GM12873 (cell line): ENCODE measurements at regions not wholly inside any gene's neighbourhood (a gene's known extent, or its start where the extent isn't known, plus 50 kb on each side); places are given as distances from the start of the nearest gene placed in this dataset.

Experiments used
- TF ChIP-seq, protein P1 (sequence below): IDR thresholded peaks from 2 replicates; pipeline ENCODE4 v1.5.1; 2012; ENCODE audit warnings: low read depth, mild to moderate bottlenecking, moderate library complexity, low read length, control low read depth; ENCODE audit not compliant: insufficient read depth; ENCODE audit errors: missing control alignments

DNA sequence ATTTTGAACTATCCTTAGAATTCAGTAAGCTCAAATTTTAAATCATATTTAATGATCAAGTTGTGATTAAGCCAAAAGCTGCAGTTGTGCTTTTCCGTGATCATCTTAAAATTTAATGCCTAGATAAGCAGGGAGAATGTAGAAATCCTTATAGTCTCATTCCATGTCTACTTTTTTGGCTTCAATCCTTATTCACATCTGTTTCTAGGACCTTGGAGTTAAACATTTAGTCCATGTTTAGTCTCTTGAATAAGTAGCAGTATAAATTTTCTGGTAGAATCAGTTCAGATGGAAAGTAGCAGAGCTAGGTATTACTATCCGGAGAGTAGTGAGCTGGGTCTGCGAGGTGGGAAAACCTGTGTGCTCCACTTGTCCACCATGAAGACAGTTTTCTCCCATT is 59.3 kb upstream of the RIOK2 start:
- TF ChIP-seq, protein P1, sequence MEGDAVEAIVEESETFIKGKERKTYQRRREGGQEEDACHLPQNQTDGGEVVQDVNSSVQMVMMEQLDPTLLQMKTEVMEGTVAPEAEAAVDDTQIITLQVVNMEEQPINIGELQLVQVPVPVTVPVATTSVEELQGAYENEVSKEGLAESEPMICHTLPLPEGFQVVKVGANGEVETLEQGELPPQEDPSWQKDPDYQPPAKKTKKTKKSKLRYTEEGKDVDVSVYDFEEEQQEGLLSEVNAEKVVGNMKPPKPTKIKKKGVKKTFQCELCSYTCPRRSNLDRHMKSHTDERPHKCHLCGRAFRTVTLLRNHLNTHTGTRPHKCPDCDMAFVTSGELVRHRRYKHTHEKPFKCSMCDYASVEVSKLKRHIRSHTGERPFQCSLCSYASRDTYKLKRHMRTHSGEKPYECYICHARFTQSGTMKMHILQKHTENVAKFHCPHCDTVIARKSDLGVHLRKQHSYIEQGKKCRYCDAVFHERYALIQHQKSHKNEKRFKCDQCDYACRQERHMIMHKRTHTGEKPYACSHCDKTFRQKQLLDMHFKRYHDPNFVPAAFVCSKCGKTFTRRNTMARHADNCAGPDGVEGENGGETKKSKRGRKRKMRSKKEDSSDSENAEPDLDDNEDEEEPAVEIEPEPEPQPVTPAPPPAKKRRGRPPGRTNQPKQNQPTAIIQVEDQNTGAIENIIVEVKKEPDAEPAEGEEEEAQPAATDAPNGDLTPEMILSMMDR: no peak

DNA sequence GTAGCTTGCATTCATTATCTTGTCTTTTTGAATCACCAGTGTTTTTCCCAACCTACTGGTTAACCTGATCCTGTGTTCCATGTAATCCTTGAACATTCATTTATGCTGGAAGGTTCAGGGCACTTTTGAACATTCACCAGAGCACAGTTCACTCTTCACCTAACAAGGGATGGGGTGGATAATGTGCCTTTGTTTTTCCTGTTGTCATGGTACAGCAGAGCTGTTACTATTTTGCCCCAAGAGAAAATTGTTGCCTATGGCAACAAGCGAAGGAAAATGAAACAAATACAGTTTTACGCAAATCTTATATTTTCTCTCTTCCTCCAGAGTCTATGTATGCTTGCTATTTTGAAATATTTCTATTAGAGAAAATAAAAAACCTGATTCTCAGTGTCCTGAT is 60.3 kb upstream of the RIOK2 start:
- TF ChIP-seq, protein P1: no peak

DNA sequence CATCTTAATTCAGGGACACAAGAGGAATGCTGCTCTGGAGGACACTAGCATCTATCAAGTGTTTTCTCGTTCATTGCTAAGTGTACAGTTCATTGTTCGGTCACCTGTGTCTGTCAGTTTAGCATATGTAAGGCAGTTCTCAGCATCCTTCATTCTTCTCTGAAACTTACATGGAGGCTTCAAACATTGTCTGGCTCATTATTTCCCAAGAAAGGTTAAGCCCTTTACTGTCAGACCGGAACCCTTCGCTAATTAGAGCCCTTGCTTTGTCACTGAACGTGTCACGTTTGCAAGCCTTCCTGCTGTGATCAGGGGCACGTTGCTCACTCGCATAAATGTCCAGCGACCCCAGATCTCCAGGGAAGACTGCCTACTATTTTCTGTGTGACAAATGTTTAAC is 62.3 kb upstream of the RIOK2 start:
- TF ChIP-seq, protein P1: no peak

DNA sequence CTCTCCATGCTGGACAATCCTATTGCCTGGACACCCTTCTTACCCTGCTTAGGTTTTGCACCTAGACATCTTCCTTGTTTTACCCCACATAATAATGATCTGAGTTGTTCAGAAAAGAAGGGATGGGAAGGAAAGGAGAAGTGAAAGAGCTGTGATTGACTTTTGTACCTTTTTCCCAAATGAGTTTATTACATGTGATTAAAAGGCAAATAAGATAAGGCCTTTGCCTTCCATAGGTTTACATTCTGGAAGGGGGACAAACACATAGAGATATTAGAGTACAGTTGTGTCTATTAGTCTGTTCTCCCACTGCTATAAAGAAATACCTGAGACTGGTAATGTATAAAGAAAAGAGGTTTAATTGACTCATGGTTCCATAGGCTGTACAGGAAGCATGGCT is 67.1 kb upstream of the RIOK2 start:
- TF ChIP-seq, protein P1: no peak

DNA sequence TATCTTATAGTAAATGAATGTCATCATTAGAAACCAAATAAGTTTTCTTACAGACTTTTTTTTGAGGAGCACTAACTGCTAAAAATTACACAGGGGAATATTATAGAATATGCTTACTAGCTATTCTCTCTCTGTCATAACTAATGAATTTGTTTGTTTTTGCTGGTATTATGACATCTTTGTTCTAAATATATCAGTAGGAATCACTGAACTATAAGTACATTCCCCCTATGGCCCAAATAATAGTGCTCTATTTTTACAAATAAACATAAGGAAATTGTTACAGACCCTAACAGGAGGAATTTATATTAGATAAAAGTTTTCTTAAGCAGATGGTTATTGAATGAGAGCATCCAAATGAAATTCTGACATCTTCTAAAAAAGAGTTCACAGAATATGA is 83.0 kb upstream of the RIOK2 start:
- TF ChIP-seq, protein P1: no peak

DNA sequence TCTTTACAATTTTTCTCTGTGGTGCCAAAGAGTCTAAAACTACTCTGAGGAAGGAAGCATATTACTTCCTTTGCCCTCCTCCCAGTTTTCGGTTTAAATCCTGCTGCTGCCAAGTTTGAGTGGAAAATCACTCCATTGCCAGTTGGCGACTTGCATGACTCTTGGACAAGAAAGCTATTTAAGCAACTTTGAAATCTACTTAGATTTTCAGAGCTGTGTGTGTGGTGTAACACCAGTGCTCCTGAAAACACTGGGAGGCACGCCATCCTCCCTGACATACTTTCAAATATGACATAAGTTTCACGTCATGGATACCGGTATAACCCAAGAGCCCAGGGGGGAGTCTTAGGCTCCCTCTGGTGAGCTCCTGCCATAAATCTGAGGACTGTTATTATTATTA is 83.5 kb upstream of the RIOK2 start:
- TF ChIP-seq, protein P1: no peak

DNA sequence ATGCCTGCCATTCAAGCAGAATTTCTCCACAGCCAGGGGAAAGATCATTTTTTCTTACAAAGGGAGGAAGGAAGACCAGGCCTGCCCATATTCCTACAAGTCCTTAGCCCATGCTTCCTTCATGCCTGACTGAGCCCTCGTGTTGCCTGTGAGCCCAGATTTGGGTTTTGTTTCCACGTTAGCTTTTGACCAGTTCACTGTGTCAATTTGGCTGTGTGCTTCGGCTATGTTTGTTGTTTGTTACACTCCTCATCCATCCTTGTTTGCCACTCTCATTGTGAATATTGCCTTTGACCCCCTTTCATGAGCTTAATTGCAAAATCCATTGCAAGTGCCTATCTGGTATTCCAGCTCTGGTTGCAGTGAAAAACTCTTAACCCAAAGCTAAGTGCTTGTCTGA is 84.7 kb upstream of the RIOK2 start:
- TF ChIP-seq, protein P1: no peak
